Dedifferentiated amniotic fluid mesenchymal stem cell (primary cell): ENCODE measurements at regions not wholly inside any gene's neighbourhood (a gene's known extent, or its start where the extent isn't known, plus 50 kb on each side); places are given as distances from the start of the nearest gene placed in this dataset.

ENCODE experiments used
- DNase-seq: peaks from one replicate; pipeline ENCODE4 v3.0.0-alpha.2; 2016; ENCODE audit errors: extremely low spot score

GRCh38 chr13:40428354-40428753 lies 238.1 kb downstream of the FOXO1 start:
- DNase-seq, result no peak

GRCh38 chr13:40429706-40430545 lies 236.5 kb downstream of the FOXO1 start:
- no peak for DNase-seq

- no peak for DNase-seq
These were observed 234.1 kb downstream of the FOXO1 start for GRCh38 chr13:40432018-40432978.

DNA sequence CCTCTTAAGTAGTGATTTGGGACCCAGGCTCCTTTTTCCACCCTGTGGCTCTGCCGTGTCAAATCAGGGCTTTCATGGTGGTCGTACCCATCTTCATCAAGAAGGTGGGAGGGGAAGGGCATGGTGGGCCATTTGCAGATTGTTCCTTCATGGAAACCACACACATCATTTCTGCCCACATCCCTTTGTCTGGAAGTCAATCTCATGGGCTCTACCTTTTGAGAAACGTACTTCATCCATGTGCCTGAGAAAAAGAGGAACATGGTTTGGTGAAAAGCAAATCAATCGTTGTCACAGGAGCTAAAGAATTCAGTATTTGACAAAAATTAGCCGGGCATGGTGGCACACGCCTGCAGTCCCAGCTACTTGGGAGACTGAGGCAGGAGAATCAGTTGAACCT lies 233.4 kb downstream of the FOXO1 start:
- DNase-seq, result no peak

- no peak for DNase-seq
These were observed 232.9 kb downstream of the FOXO1 start for GRCh38 chr13:40433577-40433976.

DNA sequence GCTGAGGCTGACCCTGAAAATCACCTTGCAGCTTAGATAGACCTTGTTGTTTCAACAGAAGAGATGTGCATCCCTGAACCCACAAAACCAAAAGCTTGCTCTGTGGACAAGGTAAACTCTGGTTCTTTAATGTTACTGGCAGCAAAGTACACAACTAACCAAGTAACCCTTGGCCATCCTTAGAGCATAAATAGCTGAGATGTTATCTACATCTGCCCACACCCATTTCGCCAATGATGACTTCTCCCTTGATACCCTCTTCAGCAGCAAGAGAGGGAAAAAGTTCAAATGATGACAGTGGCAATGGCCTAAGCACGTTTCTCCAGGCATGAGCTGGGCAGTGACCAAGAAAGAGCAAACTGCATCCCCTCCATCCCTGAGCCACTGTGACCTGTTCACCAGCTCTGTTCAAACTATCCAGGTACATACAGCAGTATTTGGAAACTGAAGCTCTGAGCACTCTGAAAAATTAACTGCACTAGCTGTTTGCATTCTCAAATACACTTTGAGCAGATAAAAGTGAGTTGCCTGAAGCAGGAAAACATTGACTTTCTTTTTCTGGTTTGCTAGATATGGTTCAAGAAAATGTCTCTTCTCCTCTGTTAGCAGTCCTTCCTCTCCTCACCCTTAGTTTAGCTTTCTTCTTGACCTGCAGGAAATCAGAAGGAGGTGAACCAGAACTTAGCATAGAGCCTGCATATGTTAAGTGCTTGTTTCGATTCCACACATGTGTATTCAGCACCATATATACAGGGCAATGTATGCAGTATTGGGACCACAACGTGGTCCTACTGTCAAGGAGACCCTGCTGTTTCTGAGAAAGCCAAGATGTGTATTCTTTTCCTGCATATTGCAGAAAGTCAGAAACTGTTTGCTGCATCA lies 231.7 kb downstream of the FOXO1 start:
- DNase-seq, result no peak

DNA sequence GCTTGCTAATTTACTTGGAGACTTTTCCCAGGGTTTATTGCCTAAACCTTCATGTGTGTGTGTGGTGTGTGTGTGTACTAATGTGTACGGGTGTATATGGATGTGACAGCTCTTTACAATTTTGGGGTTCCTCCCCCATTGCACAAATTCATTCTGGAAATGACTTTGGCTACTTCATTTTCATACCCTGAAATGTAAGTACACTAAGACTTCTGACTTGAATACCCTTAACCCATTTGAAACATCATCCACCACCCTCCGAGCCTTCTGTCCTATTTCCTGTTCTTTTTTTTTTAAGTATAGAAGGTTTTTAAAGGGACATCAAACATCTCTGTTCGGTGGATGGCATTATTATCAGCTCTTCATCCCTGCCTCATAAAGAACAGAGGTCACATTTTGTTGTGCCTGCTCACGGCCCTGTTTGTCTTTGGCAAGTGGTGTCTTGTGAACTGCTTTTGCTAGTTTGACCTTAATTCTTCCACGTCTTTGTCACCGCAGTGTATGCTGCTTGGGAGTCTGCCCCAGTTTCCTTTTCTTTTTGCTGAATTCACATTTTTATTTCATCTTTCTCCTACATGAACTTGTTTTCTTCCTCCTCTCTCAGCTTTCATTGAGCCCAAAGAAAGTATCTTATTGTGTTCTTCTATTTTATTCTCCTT lies 228.3 kb downstream of the FOXO1 start:
- no peak for DNase-seq

DNA sequence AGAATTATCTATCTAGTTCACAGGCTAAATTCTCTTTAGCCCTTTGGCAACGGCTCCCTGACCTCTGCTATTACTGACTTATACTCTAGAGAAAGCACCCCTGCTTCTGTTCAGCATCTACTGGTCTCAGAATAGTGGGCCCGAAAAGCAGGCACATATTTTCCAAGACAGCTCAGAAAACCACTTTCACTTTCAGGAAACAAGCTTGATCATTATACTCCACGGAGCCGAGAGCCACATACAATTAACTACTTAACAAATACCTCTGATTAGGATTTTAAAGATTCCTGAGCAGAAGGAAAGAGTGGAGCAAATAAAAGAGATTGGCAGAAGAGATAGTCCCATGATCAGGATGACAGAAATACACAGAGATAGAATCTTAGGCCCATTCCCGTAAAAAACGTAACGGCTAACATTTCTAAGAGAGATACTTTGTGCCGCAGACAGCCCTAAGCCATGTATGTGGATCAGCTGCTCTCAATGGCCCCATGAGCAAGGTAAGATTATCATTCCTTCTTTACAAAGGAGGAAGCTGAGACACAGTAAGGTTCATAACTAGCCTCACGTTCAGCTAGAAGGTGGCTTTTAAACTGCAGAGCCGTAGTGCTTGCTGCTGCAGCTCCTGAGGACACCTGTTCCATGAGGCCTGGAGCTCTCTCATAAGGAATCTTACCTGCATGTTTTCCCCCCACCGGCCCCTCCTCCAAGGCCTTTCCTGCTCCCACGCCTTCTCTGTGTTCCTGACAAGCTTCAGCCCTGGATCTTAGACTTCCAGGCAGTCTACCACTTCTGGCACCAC lies 227.2 kb downstream of the FOXO1 start:
- DNase-seq, result no peak

DNA sequence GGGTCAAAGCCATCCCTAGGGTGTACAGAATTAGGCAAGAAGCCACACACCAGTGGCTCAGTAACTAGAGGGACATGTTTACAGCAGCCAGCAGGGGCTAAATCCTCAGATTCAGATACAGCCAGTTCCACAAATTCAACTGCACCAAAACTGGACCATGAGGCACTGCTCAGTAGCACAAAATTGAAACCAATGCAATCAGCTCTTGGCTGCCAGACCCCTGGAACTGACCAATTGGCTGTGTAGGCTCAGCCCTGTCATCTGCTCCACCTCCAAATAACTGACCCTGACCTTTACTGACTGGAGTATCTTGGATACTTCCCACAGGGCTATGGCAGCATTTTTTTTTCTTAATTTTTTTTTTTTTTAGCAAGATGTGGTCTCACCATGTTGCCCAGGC lies 226.5 kb downstream of the FOXO1 start:
- DNase-seq, result no peak

- no peak for DNase-seq
These were observed 225.2 kb downstream of the FOXO1 start for GRCh38 chr13:40440990-40441820.

DNA sequence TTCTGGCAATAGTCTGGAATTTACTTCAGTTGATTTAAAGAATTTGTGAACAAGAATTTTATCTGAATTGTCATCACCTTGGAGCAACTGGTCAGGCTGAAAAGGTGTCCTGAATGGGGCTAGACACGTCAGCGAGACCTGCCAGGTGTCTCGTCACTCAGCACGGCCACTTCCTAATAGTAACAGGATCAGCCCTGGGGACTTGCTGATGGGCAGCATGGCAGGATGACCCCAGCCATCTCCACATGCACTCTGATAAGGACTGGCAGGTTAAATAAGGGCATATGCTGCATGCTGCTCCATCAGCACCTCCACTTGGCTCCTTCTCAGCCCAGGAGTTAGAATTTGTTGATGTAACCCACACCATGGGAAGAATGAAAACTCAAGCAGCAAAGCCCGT lies 224.2 kb downstream of the FOXO1 start:
- DNase-seq, result no peak

GRCh38 chr13:40442826-40443225 lies 223.6 kb downstream of the FOXO1 start:
- no peak for DNase-seq

DNA sequence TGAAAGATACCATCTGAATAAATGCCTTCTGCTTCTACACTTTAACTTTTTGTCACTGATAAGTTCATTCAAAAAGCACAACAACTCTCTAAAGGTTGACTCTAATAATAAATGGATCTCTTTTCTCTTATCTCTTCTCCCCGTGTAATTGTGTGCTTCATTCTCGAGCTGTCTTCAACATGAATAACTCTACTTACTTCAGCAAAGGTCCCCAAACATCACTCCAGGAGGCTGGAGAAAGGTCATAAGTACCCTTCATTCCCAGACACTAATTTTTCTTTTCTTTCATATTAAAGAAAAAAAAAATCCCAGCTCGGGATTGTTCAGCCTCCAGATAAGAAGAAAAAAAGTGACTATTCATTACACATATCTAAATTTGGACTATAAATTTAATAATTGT lies 222.2 kb downstream of the FOXO1 start:
- no peak for DNase-seq

- no peak for DNase-seq
These were observed 220.9 kb downstream of the FOXO1 start for GRCh38 chr13:40445557-40445990.

- no peak for DNase-seq
These were observed 220.1 kb downstream of the FOXO1 start for GRCh38 chr13:40446365-40446764.

- no peak for DNase-seq
These were observed 218.6 kb downstream of the FOXO1 start for GRCh38 chr13:40447857-40448256.

DNA sequence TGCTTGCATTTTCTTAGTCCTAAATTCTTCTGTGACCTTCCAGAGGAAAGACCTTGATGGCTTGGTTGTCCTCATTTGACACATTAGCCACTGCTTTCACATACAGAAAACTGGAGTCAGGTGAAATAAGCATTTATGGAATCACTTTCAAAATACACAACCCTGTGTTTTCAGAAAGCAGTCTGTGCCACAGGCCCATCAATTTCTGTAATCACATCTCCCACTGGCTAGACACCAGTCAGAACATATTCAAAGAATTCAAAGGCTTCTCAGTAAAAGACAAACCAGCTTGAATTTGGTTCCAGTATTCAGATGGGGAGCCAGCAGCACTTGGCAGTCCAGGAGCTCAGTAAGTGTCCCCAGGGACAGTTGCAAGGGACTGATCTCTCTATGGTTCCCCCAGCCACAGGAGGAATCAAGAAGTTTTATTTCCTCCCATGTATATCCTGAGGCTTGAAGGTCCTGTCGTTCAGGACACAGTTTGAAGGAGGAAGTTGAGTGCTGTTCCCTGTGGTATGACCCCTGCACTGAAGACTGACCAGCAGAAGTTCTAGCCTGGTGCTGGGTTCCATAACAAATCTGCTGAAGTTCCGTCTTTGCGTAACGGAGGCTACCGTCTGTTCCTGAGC lies 214.3 kb downstream of the FOXO1 start:
- DNase-seq, result no peak

DNA sequence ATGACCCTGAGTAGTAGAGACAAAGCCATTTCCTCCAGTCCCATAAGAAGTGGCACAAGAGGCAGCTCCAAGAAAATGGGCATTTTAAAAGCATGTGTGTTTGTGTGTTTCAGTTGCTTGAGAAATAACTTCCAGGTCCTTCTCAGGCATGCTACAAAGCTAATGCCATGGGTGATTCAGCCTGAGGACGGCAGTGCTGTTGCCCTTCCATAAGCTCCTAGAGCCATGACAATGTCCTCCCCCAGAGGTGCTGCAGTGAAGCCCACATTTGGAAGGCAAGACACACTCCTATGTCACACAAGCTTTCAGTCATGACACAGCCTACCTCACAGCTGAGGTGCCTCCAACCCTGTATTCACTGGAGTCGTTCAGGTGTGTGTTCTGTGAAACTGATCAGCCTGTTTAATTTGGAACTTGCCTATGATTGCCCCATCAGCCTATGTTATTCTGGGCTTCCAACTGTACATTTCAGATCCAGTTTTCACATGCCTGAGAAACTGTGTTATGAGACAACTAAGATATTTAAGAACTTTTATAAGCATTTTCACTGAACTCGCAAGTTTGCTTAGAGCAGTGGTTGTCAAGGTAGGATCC lies 213.6 kb downstream of the FOXO1 start:
- no peak for DNase-seq
